Germinal center (tissue), 1 donor: ENCODE measurements at regions not wholly inside any gene's neighbourhood (a gene's known extent, or its start where the extent isn't known, plus 50 kb on each side); places are given as distances from the start of the nearest gene placed in this dataset.

ENCODE experiments used
- DNase-seq: peaks from one replicate; pipeline ENCODE4 v3.0.0; 2012; ENCODE audit warnings: mixed read lengths, low spot score

- no peak for DNase-seq
Observed at GRCh38 chr2:138176862-138177439, 212.7 kb downstream of the HNMT start.

GRCh38 chr2:138177693-138178092 lies 213.4 kb downstream of the HNMT start:
- DNase-seq = no peak

DNA sequence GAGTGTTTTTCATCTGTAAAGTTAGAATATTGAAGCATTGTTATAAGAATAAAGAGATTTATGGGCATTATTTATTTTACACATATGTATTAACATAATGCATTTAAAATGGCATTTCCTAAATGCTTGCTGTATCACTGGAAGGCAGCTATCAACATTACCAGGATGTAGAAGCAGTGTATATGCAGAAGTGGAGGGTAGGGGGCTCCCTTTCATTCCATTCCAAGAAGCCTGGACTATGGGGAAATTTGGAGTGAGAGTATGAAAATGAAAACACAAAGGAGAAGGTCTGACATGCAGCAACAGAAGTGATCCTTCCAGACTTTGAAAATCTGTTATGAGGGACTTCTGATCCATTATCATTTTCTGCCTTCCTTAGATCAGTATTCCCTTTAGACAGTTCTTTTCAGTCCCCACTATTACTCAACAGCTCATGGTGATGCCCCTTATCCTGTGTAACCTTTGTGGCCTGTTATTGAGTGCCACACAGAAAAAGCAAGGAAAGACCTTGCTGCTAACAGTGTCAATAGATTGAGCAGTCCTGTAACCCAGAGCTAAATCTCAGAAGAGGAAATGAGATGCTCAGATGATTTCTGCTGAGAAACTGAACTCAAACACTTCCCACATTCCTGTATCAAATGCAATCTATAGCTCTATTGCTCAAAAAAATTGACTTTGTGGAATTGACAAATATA lies 216.6 kb downstream of the HNMT start:
- no peak for DNase-seq

GRCh38 chr2:138182250-138182936 lies 218.1 kb downstream of the HNMT start:
- DNase-seq = no peak

GRCh38 chr2:138182937-138183312 lies 218.7 kb downstream of the HNMT start:
- DNase-seq = no peak

- no peak for DNase-seq
Observed at GRCh38 chr2:138183705-138184104, 219.4 kb downstream of the HNMT start.

DNA sequence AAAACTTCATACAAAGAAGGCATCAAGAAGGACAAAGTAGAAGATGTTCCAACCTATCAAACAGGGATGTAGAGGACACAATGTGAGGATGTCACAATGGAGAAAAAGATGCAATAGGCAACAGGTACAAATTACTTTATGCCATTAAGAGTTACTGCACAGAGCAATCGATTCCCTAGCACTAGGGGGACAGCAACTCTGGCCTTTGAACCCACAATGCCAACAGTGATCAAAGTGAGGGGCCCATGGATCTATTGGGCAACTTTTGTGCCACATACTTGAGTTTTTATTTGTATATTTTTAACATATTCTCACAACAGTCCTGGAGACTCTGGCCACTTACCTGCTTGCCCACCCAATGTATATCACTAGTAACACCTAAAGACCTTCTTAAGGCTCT lies 220.2 kb downstream of the HNMT start:
- DNase-seq = no peak

GRCh38 chr2:138185827-138186226 lies 221.6 kb downstream of the HNMT start:
- DNase-seq = no peak

- DNase-seq = no peak
Observed at GRCh38 chr2:138187221-138187620, 222.9 kb downstream of the HNMT start.

DNA sequence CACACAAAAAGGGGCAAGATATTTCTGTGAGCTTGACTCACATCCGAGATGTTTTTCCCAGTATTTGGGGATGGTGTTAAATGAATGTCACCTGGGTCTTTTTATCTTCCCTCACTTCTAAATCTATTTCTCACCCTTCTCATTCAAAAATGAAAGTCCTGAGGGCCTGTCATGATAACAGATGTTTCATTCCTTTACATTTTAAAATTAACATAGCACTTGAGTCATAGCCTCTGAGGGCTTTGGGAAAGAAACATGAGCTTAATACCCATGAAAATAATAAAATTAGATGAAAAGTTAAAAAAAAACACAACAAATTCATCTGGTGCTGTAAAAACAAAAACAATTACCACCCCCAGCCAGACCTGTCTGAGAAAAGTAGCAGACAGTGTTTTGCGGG lies 226.7 kb downstream of the HNMT start:
- DNase-seq = no peak

- DNase-seq = no peak
Observed at GRCh38 chr2:138193416-138194213, 229.3 kb downstream of the HNMT start.

DNA sequence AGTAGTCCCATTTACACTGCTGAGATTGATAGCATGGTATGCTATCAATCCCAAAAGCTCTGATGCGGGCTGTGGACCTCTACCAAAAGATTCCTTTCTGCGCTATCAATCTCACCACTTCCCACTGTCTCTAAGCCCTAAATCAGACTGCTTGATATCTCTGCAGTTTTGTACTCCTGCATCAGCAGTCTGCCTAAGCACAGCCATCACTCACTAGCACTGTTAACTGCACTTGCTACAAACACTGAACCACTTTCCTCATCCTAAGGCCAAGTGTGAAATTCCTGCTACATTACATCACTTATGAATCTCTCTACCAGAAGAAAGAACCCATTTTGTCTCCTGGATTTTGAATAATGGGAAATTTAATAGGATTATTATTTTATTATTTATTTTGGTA lies 237.0 kb downstream of the HNMT start:
- DNase-seq = no peak

- DNase-seq = no peak
Observed at GRCh38 chr2:138202762-138203161, 238.5 kb downstream of the HNMT start.

DNA sequence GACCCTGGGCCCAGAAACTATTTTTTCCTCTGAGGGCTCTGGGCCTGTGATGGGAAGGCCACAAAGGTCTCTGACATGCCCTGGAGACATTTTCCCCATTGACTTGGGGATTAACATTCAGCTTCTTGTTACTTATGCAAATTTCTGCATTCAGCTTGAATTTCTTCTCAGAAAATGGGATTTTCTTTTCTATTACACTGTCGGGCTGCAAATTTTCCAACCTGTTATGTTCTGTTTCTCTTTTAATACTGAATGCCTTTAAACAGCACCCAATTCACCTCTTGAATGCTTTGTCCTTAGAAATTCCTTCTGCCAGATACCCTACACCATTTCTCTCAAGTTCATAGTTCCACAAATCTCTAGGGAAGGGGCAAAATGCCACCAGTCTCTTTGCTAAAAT lies 241.0 kb downstream of the HNMT start:
- no peak for DNase-seq

DNA sequence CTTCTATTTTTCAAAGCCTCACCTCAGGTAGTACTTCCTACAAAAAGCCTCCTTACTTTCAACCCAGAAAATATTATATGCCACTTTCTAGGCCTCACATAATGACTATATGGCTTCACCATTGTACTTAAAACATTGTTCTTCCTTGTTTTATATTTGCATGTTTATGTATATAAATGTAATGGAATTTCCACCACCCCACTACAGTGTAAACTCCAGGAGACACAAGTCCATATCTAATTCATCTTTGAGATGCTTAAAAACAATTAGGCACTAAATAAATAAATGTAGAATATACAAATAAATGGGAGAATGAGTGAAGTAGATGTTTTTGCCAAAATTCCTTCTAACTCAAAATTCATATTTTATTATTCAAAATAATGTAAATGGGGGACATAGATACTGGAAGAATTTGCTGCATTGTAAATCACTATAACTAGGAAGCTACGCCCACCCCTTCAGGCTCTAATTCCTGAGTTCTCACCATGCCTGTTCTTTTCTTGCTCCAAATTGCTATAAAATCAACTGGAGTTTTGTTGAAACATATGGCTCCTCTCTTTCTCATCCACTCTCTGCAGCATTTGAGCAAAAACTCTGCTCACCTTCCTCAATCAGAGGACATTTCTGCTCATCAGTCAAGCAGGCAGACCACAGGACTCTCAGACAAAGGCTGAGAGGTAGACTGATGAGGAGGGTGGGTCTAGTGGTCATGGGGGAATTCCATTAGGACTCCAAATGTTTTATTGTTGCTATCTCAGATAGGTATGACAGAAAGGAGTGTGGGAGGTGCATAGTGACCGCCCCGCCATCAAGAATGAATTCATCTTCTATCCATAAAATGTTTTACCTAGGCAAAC lies 243.0 kb downstream of the HNMT start:
- no peak for DNase-seq

GRCh38 chr2:138209009-138209408 lies 244.7 kb downstream of the HNMT start:
- DNase-seq = no peak

DNA sequence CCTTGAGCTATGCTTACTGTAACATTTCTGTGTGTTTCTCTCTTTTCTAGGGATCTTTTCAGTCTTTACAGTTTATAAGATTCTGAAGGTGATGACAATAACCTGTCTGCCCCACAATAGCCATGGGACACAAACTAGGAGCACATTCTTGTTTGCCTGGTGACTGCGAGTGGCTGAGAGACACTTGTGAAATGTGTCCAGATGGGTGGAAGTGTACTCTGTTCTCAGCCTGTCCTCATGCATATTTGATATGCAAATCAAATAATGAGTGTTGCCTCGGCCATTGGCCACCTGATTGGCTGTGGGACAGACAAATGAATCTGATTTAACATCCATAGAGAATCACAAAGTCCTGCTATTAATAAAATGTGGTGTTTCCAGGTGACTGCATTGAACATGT lies 246.2 kb downstream of the HNMT start:
- DNase-seq = no peak

DNA sequence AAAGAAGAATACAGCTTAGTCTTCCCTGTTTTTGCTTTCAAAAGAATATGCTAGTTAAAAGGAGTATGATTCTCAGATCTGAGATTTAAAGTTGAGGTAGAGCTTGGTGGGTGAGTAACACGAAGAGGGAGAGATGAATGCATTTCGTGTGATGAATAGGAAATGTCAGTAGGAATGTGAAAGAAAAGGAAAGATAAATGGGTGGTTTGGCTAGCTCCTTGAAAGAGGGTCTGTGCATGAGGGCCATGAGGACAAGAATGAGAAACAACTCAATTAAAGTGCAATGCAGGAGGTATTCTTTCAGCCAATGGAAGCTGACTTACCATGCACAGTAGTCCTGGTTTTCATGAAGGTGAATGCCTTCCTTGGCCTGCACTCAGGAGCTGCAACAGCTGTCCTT lies 248.2 kb downstream of the HNMT start:
- no peak for DNase-seq

DNA sequence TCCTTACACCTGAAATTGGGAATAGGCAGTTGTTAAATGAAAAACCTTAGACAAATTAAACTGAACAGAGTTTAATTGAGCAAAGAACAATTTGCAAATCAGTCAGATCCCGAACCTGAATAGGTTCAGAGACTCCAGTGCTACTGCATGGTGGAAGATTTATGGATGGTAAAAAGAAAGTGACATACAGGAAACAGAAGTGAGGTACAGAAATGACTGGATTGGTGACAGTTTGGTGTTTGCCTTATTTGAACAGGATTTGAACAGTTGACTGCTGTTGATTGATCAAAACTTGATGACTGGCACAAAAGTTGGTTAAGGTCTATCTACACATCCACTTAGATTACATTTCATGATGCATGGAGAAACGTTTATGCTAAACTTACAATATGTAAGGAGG lies 248.8 kb downstream of the HNMT start:
- no peak for DNase-seq

DNA sequence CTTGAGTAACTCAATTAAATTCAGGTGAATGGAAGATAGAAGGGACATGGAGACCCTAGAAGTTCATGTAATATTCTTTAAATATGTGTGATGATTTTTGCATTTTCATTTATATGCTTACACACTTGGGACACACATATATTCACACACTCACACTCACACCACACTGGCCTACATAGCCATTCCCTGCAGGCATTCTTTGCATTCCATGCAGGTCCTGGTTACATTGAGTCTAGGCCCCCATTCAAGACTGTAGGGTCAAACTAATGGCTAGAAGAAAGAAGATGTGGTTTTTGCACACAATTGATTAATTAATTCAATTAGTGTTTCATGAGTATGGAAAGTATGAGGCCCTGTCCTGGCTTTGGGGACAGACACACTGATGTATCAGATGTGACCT lies 249.4 kb downstream of the HNMT start:
- DNase-seq = no peak

- no peak for DNase-seq
Observed at GRCh38 chr2:138215958-138216357, 251.7 kb downstream of the HNMT start.

DNA sequence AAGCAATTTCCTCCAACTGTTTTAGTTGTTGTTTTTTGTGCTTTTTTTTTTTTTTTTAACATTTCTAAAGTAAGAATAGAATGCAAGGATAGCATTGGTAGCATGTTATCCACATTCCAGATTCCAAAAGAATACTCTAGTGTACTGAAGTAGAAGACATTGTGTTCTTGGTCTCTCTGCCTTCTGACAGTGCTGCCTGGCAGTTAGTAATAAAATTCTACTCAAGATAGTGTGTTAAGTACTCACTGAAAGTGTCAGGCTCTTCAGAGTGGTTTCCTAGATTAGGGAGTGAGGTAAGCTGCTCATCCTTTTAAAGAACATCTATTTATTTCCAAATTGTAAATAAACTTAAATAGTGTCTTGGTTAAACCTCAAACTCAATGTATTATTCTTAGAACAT lies 253.7 kb downstream of the HNMT start:
- no peak for DNase-seq
